SIG-M5 treated with dmso at 0.1 percent for 504 hours (cell line): ENCODE measurements at regions not wholly inside any gene's neighbourhood (a gene's known extent, or its start where the extent isn't known, plus 50 kb on each side); places are given as distances from the start of the nearest gene placed in this dataset.

Source experiments
- DNase-seq: peaks from one replicate; lab custom pipeline; 2025; ENCODE audit not compliant: unreplicated experiment; lab: John Stamatoyannopoulos, UW

- no peak for DNase-seq
These were observed 139.8 kb upstream of the BACH2 start for GRCh38 chr6:90436403-90436802.

GRCh38 chr6:90435207-90435899, 138.7 kb upstream of the BACH2 start:
- no peak for DNase-seq

- DNase-seq, result no peak
These were observed 137.5 kb upstream of the BACH2 start for GRCh38 chr6:90434094-90434493.

GRCh38 chr6:90432937-90433336, 136.3 kb upstream of the BACH2 start:
- no peak for DNase-seq

- no peak for DNase-seq
These were observed 135.6 kb upstream of the BACH2 start for GRCh38 chr6:90432041-90432775.

- no peak for DNase-seq
These were observed 134.9 kb upstream of the BACH2 start for GRCh38 chr6:90431576-90431975.

- no peak for DNase-seq
These were observed 133.1 kb upstream of the BACH2 start for GRCh38 chr6:90429713-90430112.

GRCh38 chr6:90428514-90428913, 131.9 kb upstream of the BACH2 start:
- DNase-seq, result no peak

- no peak for DNase-seq
These were observed 128.6 kb upstream of the BACH2 start for GRCh38 chr6:90425161-90425641.

- DNase-seq, result no peak
These were observed 127.9 kb upstream of the BACH2 start for GRCh38 chr6:90424580-90424979.

- no peak for DNase-seq
These were observed 125.0 kb upstream of the BACH2 start for GRCh38 chr6:90421666-90422065.

GRCh38 chr6:90420500-90420899, 123.9 kb upstream of the BACH2 start:
- DNase-seq, result no peak

GRCh38 chr6:90417385-90417784, 120.7 kb upstream of the BACH2 start:
- DNase-seq, result no peak

GRCh38 chr6:90416322-90416721, 119.7 kb upstream of the BACH2 start:
- DNase-seq, result no peak

- no peak for DNase-seq
These were observed 118.5 kb upstream of the BACH2 start for GRCh38 chr6:90415178-90415577.

- DNase-seq, result no peak
These were observed 117.7 kb upstream of the BACH2 start for GRCh38 chr6:90414352-90414751.

GRCh38 chr6:90413867-90414266, 117.2 kb upstream of the BACH2 start:
- DNase-seq, result no peak

GRCh38 chr6:90413396-90413795, 116.8 kb upstream of the BACH2 start:
- DNase-seq, result no peak

GRCh38 chr6:90412538-90413369, 116.1 kb upstream of the BACH2 start:
- DNase-seq, result no peak

GRCh38 chr6:90411292-90411781, 114.7 kb upstream of the BACH2 start:
- no peak for DNase-seq

GRCh38 chr6:90409700-90410099, 113.1 kb upstream of the BACH2 start:
- no peak for DNase-seq
